Colonic mucosa (tissue), 4 donors: ENCODE measurements at regions not wholly inside any gene's neighbourhood (a gene's known extent, or its start where the extent isn't known, plus 50 kb on each side); places are given as distances from the start of the nearest gene placed in this dataset.

Source experiments
- DNase-seq: peaks from one replicate; pipeline ENCODE4 v3.0.0-alpha.2; 2020
- H3K27ac ChIP-seq: fragments of 200-600 bp; one replicate; pipeline ENCODE4 v1.8.0; 2021
- H3K27me3 ChIP-seq: fragments of 200-600 bp; one replicate; pipeline ENCODE4 v1.8.0; 2021
- H3K36me3 ChIP-seq: fragments of 200-600 bp; one replicate; pipeline ENCODE4 v1.8.0; 2021
- H3K4me1 ChIP-seq: fragments of 200-600 bp; one replicate; pipeline ENCODE4 v1.8.0; 2021; ENCODE audit warnings: mild to moderate bottlenecking
- H3K4me3 ChIP-seq: fragments of 200-600 bp; one replicate; pipeline ENCODE4 v1.8.0; 2021
- H3K9ac ChIP-seq, 2 donors: one replicate each; pipeline ENCODE4 v1.7.0; 2013; ENCODE audit warnings: control low read depth in 2 of 2, low read depth in 2 of 2, low read length in 2 of 2
- H3K9me3 ChIP-seq: fragments of 200-600 bp; one replicate; pipeline ENCODE4 v1.8.0; 2021
- intact Hi-C: fragments of 100-400 bp; cut with DNase I; formaldehyde crosslinking; loops from one replicate; pipeline ENCODE4 v1.14.1; 2022
- TF ChIP-seq, protein P1 (sequence below): fragments of 200-600 bp; IDR thresholded peaks from one replicate; pipeline ENCODE4 v1.8.0; 2022; ENCODE audit warnings: antibody characterized with exemption, mild to moderate bottlenecking
- donor health status: healthy.
- donor health status: DM: no; HTN: no; CAD: no.
- donor health status: DM: no; HTN: no; CAD: no.

DNA sequence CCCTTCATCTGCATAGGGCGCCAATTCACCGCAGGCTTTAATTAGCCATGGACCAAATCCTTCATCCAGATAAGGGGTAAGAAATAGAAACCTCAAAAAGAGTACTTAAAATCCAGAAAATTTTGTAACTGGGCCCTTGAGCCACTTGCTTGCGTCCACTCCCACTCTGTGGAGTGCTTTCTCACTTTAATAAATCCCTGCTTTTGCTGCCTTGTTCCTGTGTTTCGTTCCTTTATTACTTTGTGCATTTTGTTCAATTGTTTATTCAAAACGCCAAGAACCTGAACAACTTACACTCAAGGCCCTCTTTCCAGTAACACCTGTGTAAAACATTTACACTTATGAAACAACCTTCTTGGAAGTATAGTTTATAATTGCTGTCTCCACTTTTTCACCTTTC, 66.5 kb downstream of the HMHB1 start:
- no peak overlapping the region for H3K27ac ChIP-seq
- no peak overlapping the region for H3K4me3 ChIP-seq
- TF ChIP-seq, protein P1, sequence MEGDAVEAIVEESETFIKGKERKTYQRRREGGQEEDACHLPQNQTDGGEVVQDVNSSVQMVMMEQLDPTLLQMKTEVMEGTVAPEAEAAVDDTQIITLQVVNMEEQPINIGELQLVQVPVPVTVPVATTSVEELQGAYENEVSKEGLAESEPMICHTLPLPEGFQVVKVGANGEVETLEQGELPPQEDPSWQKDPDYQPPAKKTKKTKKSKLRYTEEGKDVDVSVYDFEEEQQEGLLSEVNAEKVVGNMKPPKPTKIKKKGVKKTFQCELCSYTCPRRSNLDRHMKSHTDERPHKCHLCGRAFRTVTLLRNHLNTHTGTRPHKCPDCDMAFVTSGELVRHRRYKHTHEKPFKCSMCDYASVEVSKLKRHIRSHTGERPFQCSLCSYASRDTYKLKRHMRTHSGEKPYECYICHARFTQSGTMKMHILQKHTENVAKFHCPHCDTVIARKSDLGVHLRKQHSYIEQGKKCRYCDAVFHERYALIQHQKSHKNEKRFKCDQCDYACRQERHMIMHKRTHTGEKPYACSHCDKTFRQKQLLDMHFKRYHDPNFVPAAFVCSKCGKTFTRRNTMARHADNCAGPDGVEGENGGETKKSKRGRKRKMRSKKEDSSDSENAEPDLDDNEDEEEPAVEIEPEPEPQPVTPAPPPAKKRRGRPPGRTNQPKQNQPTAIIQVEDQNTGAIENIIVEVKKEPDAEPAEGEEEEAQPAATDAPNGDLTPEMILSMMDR, result no peak
- H3K4me1 ChIP-seq, result no peaks in the 10 kb centered on the region
- H3K9ac ChIP-seq, result no peak overlapping the region
- no peaks in the 10 kb centered on the region for H3K36me3 ChIP-seq
- no peaks in the 10 kb centered on the region for H3K27me3 ChIP-seq
- no peaks in the 10 kb centered on the region for H3K9me3 ChIP-seq
- no peak for DNase-seq
- intact Hi-C loops, result no loop called here

DNA sequence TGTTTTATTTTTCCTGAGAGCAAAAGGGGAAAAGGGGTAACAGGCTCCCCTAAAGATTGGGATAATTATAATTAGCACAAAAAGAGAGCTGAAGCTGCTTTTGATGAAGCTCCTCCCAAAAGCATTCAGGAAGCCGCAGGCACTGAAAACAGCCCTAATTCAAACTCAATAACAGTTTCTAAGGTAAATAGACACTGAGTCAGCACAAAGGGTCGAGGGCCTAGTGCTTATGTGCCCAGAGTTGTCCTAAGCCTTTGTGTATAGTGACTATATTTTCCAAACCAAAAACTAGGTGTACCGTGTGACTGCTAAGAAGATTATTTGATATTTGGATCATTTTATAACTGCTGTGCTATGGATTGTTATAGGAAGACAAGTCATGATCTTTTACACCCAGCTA, 67.7 kb downstream of the HMHB1 start:
- intact Hi-C loops, result no loop called here
- TF ChIP-seq, protein P1, result no peak

DNA sequence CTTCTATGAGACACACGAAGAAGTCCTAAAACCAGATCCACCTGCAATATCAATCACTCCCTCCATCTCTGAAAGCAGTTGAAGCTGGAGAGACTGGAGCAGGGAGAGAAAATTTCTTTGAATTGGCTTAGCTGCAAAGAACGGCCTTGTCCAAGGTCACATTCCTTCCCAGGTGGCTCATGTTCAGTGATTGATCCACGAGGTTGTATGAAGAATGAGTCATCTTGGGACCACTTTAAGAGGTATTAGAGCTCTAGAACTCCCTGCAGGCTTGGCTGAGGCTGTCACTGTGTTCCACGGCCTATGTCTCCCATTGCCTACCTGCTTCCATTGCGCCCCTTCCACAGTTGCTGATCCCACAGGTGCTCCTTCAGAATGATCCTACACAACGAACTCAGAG, 68.2 kb downstream of the HMHB1 start:
- Histone ChIP-seq H3K9me3 (no peaks in the 10 kb centered on the region), H3K4me1 (no peaks in the 10 kb centered on the region), H3K27me3 (no peaks in the 10 kb centered on the region), H3K27ac (no peak overlapping the region), H3K4me3 (no peak overlapping the region), H3K36me3 (no peaks in the 10 kb centered on the region), H3K9ac (no peak overlapping the region)
- DNase-seq, result no peak
- intact Hi-C loops, result no loop called here
- TF ChIP-seq, protein P1, result no peak

More for the DNA sequence above, 67.7 kb downstream of the HMHB1 start:
- Histone ChIP-seq H3K9me3 (no peaks in the 10 kb centered on the region), H3K36me3 (no peaks in the 10 kb centered on the region), H3K27me3 (no peaks in the 10 kb centered on the region), H3K4me1 (no peaks in the 10 kb centered on the region), H3K9ac (no peak overlapping the region), H3K27ac (no peak overlapping the region), H3K4me3 (no peak overlapping the region)
- no peak for DNase-seq

DNA sequence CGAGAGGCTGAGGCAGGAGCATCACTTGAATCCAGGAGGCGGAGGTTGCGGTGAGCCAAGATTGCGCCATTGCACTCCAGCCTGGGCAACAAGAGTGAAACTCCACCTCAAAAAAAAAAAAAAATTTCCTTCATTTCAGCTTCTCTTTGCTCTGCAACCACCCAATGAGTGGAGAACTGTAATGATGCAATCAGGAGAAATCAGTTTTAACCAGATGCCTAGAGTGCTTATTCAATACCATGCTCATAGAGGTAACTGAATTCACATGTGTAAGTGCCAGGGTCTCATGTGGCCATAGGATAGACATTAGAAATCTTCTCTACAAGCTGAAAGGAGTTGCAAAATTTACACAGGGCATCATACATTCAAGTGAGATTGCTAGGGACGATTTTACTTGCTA, 70.6 kb downstream of the HMHB1 start:
- Histone ChIP-seq H3K27me3 (no peaks in the 10 kb centered on the region), H3K9me3 (no peaks in the 10 kb centered on the region), H3K36me3 (no peaks in the 10 kb centered on the region), H3K9ac (no peak overlapping the region), H3K4me1 (no peaks in the 10 kb centered on the region), H3K27ac (no peak overlapping the region), H3K4me3 (no peak overlapping the region)
- intact Hi-C loops, result no loop called here
- TF ChIP-seq, protein P1, result no peak
- DNase-seq, result no peak

DNA sequence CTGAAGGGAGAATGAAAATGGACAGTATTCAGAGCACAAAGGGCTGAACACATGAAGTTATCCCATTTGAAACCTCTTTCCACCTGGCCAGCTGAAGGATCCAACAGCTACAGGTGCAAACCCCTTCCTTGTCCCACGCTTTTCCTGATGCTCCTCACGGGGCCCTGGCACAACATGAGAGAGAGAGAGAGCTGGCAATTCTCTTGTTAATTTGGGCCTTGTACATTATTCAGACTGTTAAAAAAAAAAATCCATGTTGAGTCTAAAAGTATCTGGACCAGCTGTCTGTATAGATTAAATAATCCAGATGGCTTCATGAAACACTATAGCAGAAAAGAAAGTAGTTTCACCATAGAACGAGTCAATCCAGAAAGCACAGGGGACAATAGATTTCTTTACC, 74.1 kb downstream of the HMHB1 start:
- intact Hi-C loops, result no loop called here
- Histone ChIP-seq H3K4me1 (no peaks in the 10 kb centered on the region), H3K27ac (no peak overlapping the region)

More for the DNA sequence above, 74.1 kb downstream of the HMHB1 start:
- Histone ChIP-seq H3K4me3 (no peak overlapping the region), H3K27me3 (no peaks in the 10 kb centered on the region), H3K9me3 (no peaks in the 10 kb centered on the region), H3K36me3 (no peaks in the 10 kb centered on the region), H3K9ac (no peak overlapping the region)
- TF ChIP-seq, protein P1, result no peak
- DNase-seq, result no peak
